ENCODE measurements at regions not wholly inside any gene's neighbourhood (a gene's known extent, or its start where the extent isn't known, plus 50 kb on each side); places are given as distances from the start of the nearest gene placed in this dataset.

DNA sequence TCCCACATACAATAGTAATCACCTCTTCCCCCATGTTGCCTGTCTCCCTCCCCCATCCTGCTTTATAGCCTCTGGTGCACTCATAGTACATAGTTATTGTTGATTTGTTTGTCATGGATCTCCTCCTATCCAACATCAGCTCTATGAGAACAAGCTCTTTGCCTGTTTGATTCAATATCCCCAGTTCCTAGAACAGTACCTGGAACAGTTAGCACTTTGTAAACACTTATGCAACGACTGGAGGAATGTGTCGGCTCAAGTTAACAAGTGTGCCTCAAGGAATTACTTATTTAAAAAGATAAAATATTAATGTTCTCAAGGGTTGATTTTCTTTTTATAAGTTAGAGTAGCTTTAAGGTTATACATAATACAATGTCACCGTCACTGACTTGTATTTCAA is 271.6 kb upstream of the KAZN start:
- no TSS peak for BruUV-seq (replicated peaks)

DNA sequence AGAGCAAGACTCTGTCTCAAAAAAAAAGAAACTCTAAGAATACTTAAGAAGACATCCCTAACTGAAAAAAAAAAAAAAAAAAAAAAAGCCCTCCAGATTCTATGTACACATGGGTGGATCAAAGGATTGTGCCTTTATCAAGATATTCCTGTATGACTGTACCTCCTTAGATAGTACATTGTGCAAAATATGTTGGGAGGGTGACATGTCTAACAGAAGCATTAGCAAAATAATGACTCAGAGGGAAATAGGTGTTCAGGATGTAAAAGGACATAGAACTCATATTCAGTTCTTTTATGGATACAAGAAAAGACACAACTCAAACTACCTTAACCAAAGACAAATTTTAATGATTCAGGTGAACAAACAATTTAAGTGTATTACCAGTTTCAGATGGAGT is 269.8 kb upstream of the KAZN start:
- no TSS peak for BruUV-seq (replicated peaks)
- intact Hi-C loops (cut with micrococcal nuclease), result no loop called here
- no peak overlapping the region for H3K4me3 Mint-ChIP-seq (ENCODE audit: unreplicated experiment)
- POLR2A ChIA-PET, result no interaction called here
- H3K9me3 Mint-ChIP-seq (ENCODE audit: unreplicated experiment), result no peaks in the 10 kb centered on the region
- no peak for DNase-seq (ENCODE audit: unreplicated experiment)
- H3K36me3 Mint-ChIP-seq (ENCODE audit: insufficient read depth, unreplicated experiment), result no peaks in the 10 kb centered on the region
- CTCF ChIA-PET, result interaction anchor here (0.6 kb wide), 1 partner anchor 10 kb away, joined by 3 read pairs; no protein-coding TSS in a partner anchor
- no peak overlapping the region for H3K27ac Mint-ChIP-seq (ENCODE audit: low read depth, unreplicated experiment)
- peaks cover 26% of the 10 kb centered on the region for H3K4me1 Mint-ChIP-seq (ENCODE audit: insufficient read depth, unreplicated experiment)
- TF ChIP-seq, protein P1, sequence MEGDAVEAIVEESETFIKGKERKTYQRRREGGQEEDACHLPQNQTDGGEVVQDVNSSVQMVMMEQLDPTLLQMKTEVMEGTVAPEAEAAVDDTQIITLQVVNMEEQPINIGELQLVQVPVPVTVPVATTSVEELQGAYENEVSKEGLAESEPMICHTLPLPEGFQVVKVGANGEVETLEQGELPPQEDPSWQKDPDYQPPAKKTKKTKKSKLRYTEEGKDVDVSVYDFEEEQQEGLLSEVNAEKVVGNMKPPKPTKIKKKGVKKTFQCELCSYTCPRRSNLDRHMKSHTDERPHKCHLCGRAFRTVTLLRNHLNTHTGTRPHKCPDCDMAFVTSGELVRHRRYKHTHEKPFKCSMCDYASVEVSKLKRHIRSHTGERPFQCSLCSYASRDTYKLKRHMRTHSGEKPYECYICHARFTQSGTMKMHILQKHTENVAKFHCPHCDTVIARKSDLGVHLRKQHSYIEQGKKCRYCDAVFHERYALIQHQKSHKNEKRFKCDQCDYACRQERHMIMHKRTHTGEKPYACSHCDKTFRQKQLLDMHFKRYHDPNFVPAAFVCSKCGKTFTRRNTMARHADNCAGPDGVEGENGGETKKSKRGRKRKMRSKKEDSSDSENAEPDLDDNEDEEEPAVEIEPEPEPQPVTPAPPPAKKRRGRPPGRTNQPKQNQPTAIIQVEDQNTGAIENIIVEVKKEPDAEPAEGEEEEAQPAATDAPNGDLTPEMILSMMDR (IDR thresholded peaks at IDR 0.05; ENCODE audit: unreplicated experiment), result no peak
- H3K27me3 Mint-ChIP-seq (ENCODE audit: insufficient read depth, unreplicated experiment), result no peaks in the 10 kb centered on the region

More for the DNA sequence above, 271.6 kb upstream of the KAZN start:
- POLR2A ChIA-PET, result no interaction called here
- Mint-ChIP-seq H3K36me3 (ENCODE audit: insufficient read depth, unreplicated experiment) (no peaks in the 10 kb centered on the region), H3K4me1 (ENCODE audit: insufficient read depth, unreplicated experiment) (peaks cover 12% of the 10 kb centered on the region), H3K27ac (ENCODE audit: low read depth, unreplicated experiment) (no peak overlapping the region), H3K9me3 (ENCODE audit: unreplicated experiment) (no peaks in the 10 kb centered on the region), H3K4me3 (ENCODE audit: unreplicated experiment) (no peak overlapping the region), H3K27me3 (ENCODE audit: insufficient read depth, unreplicated experiment) (no peaks in the 10 kb centered on the region)
- TF ChIP-seq, protein P1 (IDR thresholded peaks at IDR 0.05; ENCODE audit: unreplicated experiment), result no peak
- intact Hi-C loops (cut with micrococcal nuclease), result no loop called here
- CTCF ChIA-PET, result no interaction called here
- DNase-seq (ENCODE audit: unreplicated experiment), result no peak

DNA sequence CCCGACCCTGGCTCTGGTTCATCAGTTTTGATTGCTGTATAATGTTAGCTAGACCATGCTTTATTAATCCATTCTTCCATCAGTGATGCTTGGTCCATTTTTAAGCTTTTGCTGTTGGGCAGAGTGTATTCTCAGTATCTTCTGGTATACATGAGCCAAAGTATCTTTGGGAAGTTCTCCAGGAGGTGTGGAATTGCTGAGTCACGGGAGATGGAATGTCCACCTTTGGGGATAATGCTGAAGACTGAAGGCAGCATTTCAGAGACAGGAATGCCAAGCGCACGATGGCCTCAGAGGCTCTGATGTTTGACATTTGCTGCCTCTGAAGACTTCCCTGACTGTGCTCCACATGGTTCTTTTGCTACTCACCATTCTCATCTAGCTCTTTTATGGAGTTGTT is 266.3 kb upstream of the KAZN start:
- TF ChIP-seq, protein P1 (IDR thresholded peaks at IDR 0.05; ENCODE audit: unreplicated experiment), result no peak
- H3K27me3 Mint-ChIP-seq (ENCODE audit: insufficient read depth, unreplicated experiment), result no peaks in the 10 kb centered on the region
- no peaks in the 10 kb centered on the region for H3K36me3 Mint-ChIP-seq (ENCODE audit: insufficient read depth, unreplicated experiment)
- H3K27ac Mint-ChIP-seq (ENCODE audit: low read depth, unreplicated experiment), result no peak overlapping the region
- peaks cover 44% of the 10 kb centered on the region for H3K4me1 Mint-ChIP-seq (ENCODE audit: insufficient read depth, unreplicated experiment)
- intact Hi-C loops (cut with micrococcal nuclease), result no loop called here
- no peak overlapping the region for H3K4me3 Mint-ChIP-seq (ENCODE audit: unreplicated experiment)
- DNase-seq (ENCODE audit: unreplicated experiment), result peak; percentile 14
- ChIA-PET POLR2A (interaction anchor here (0.7 to 1.6 kb wide), 2 partner anchors 11 to 410 kb away, joined by 3 to 7 read pairs; no protein-coding TSS in a partner anchor), CTCF (no interaction called here)
- peaks cover 8% of the 10 kb centered on the region for H3K9me3 Mint-ChIP-seq (ENCODE audit: unreplicated experiment)
- BruUV-seq (replicated peaks), result no TSS peak

DNA sequence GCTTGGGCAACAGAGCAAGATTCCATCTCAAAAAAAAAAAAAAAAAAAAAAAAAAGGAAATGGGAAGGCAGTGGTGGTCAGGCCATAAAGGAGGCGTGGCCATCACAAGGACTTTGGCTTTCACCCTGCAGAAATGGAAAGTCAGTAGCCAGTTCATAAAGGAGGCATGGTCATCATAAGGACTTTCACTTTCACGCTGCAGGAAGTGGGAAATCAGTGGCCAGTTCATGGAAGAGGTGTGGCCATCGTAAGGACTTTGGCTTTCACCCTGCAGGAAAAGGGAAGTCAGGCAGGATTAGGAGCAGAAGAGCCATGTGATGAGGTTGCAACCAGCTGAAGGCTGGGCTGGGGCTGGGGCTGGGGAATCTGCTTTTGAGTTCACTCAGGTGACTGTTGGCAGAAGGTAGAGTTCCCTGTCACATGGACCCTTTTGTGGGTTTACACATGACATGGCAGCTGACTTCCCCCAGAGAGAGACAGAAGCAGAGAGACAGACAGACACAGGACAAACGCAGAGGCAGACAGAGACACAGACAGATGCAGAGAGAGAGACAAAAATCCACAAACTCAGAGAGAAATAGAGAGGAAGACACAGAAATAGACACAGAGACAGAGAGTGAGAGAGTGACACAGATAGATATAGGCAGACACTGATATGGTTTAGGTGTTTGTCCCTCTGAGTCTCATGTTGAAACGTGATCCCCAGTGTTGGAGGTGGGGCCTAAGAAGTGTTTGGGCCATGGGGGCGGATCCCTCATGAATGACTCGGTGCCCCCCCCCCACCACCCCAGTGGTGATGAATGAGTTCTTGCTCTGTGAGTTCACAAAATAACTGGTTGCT is 263.9 kb upstream of the KAZN start:
- H3K4me3 Mint-ChIP-seq (ENCODE audit: unreplicated experiment), result no peak overlapping the region
- intact Hi-C loops (cut with micrococcal nuclease), result no loop called here
- CTCF ChIA-PET, result interaction anchor here (0.6 kb wide), 1 partner anchor 281 kb away, joined by 3 read pairs; no protein-coding TSS in a partner anchor
- H3K27me3 Mint-ChIP-seq (ENCODE audit: insufficient read depth, unreplicated experiment), result no peaks in the 10 kb centered on the region
- TF ChIP-seq, protein P1 (IDR thresholded peaks at IDR 0.05; ENCODE audit: unreplicated experiment), result no peak
- H3K9me3 Mint-ChIP-seq (ENCODE audit: unreplicated experiment), result peaks cover 8% of the 10 kb centered on the region
- BruUV-seq (replicated peaks), result no TSS peak
- POLR2A ChIA-PET, result no interaction called here
- H3K27ac Mint-ChIP-seq (ENCODE audit: low read depth, unreplicated experiment), result peak overlapping the region; percentile 80
- H3K4me1 Mint-ChIP-seq (ENCODE audit: insufficient read depth, unreplicated experiment), result peaks cover 39% of the 10 kb centered on the region
- DNase-seq (ENCODE audit: unreplicated experiment), result peak; percentile 13
- no peaks in the 10 kb centered on the region for H3K36me3 Mint-ChIP-seq (ENCODE audit: insufficient read depth, unreplicated experiment)

Data from MCF 10A (cell line).